ENCODE measurements at regions not wholly inside any gene's neighbourhood (a gene's known extent, or its start where the extent isn't known, plus 50 kb on each side); places are given as distances from the start of the nearest gene placed in this dataset.
A peak's percentile ranks its signal among the peaks of the same experiment; 100 is the strongest.
"Not testable (repeated sequence)": the region's sequence is repeated elsewhere in the genome, so short reads cannot be mapped to it uniquely, and the experiment has no call there.

DNA sequence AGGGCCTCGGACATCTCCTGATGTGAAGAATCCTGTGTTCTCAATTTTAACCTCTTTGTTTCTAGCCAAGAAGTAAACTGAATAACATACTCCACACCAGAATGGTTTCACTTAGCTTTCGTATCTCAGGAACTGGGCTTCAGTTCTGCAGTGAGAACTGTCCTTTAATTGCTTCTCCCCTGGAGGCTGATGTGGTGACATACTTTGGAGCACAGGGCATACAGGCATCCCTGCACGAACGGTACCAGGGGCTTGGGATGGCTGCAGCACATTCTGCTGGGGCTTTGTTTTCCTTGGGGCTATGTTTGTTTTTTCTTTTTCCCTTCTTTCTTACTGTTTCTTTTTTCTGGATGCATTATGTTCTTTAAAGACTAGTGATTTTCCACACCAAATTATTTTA lies 230.5 kb downstream of the TM9SF2 start:
- Mint-ChIP-seq H3K27me3 (ENCODE audit: low read depth) (no peaks in the 10 kb centered on the region), H3K27ac (ENCODE audit: unreplicated experiment) (no peak overlapping the region), H3K4me3 (no peak overlapping the region), H3K9me3 (no peaks in the 10 kb centered on the region), H3K36me3 (ENCODE audit: low read depth) (no peaks in the 10 kb centered on the region), H3K4me1 (peaks cover 51% of the 10 kb centered on the region)
- DNase-seq (ENCODE audit: low read depth, low spot score) = no peak
- TF ChIP-seq, protein P1, sequence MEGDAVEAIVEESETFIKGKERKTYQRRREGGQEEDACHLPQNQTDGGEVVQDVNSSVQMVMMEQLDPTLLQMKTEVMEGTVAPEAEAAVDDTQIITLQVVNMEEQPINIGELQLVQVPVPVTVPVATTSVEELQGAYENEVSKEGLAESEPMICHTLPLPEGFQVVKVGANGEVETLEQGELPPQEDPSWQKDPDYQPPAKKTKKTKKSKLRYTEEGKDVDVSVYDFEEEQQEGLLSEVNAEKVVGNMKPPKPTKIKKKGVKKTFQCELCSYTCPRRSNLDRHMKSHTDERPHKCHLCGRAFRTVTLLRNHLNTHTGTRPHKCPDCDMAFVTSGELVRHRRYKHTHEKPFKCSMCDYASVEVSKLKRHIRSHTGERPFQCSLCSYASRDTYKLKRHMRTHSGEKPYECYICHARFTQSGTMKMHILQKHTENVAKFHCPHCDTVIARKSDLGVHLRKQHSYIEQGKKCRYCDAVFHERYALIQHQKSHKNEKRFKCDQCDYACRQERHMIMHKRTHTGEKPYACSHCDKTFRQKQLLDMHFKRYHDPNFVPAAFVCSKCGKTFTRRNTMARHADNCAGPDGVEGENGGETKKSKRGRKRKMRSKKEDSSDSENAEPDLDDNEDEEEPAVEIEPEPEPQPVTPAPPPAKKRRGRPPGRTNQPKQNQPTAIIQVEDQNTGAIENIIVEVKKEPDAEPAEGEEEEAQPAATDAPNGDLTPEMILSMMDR (conservative IDR thresholded peaks at IDR 0.05) = no peak

DNA sequence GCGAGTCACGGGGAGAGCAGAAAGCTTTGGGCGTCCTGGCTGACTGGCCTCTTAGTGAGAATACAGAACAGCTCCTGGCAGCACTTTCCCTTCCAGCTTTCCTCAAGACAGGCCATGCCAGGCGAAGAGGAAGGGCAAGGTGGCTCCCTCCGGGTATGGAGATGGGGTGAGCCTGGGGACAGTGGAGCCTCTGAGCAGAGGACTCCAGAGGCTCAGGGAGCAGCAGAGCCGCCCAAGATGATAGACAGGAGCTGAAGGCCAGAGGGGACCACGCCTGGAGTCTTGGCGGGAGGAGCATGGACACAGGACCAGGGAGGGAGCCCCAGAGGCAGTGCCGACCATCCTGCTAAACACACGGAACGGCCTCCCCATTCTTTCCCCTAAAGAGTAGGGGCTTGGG lies 229.1 kb downstream of the TM9SF2 start:
- Mint-ChIP-seq H3K4me1 (peaks cover 57% of the 10 kb centered on the region), H3K27me3 (ENCODE audit: low read depth) (no peaks in the 10 kb centered on the region), H3K9me3 (no peaks in the 10 kb centered on the region), H3K36me3 (ENCODE audit: low read depth) (no peaks in the 10 kb centered on the region), H3K4me3 (no peak overlapping the region), H3K27ac (ENCODE audit: unreplicated experiment) (no peak overlapping the region)
- TF ChIP-seq, protein P1 (conservative IDR thresholded peaks at IDR 0.05) = no peak
- no peak for DNase-seq (ENCODE audit: low read depth, low spot score)

DNA sequence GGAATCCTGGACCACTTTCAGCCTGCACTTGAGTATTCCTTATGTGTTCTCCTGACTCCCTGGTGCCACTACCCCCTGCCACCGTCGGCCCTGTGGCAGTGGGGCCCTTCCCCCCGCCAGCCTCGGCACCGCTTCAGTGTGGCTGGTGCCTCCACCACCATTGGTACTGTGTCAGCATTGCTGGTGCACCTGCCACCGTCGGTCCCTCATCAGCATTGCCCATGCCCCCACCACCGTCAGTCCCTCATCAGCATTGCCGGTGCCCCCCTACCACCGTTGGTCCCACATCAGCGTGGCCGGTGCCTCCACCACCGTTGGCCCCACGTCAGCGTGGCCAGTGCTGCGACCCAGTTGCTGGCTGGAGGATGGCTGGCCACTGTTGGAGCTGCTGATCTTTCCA lies 228.5 kb downstream of the TM9SF2 start:
- Mint-ChIP-seq H3K27ac (ENCODE audit: unreplicated experiment) (no peak overlapping the region), H3K9me3 (no peaks in the 10 kb centered on the region), H3K4me1 (peaks cover 60% of the 10 kb centered on the region), H3K27me3 (ENCODE audit: low read depth) (no peaks in the 10 kb centered on the region), H3K36me3 (ENCODE audit: low read depth) (no peaks in the 10 kb centered on the region), H3K4me3 (no peak overlapping the region)
- TF ChIP-seq, protein P1 (conservative IDR thresholded peaks at IDR 0.05) = no peak
- DNase-seq (ENCODE audit: low read depth, low spot score) = no peak

GRCh38 chr13:99727651-99728050 lies 226.4 kb downstream of the TM9SF2 start:
- H3K9me3 Mint-ChIP-seq; DNase-seq (ENCODE audit: low read depth, low spot score); H3K36me3 Mint-ChIP-seq (ENCODE audit: low read depth); H3K27me3 Mint-ChIP-seq (ENCODE audit: low read depth): not testable (repeated sequence)
- peak overlapping the region; percentile 36 for H3K27ac Mint-ChIP-seq (ENCODE audit: unreplicated experiment)
- H3K4me1 Mint-ChIP-seq = peaks cover 62% of the 10 kb centered on the region
- peak overlapping the region; percentile 0 for H3K4me3 Mint-ChIP-seq

DNA sequence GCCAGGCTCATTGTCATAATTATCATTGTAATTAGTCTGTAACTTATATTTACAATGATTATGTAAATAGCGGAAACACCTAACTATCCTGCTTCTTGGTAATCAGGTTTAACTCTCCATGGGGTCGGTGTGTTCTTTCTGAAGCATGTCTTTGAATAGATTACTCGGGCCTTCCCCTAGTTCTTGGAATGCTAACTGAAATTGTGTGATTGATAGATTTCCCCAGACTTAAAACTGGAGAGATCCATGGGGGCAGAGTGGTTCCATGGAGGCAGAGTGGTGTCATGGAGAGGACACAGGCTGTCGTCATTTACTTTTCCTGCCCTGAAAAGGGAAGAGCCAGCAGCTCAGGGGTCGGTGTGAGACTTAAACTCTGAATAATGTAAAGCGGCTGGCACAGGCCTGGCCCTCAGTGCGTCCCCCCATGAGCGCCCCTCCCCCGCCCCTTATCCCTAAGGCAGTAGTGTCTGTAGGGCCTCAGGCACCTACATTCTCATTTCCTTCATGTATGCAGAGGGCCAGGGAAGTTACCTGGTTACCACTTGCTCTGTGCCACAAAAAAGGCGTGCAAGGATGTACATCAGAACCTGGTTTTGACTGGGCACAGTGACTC lies 225.1 kb downstream of the TM9SF2 start:
- Mint-ChIP-seq H3K27me3 (ENCODE audit: low read depth) (no peaks in the 10 kb centered on the region), H3K9me3 (no peaks in the 10 kb centered on the region), H3K4me1 (peaks cover 67% of the 10 kb centered on the region), H3K4me3 (no peak overlapping the region), H3K36me3 (ENCODE audit: low read depth) (no peaks in the 10 kb centered on the region), H3K27ac (ENCODE audit: unreplicated experiment) (no peak overlapping the region)
- TF ChIP-seq, protein P1 (conservative IDR thresholded peaks at IDR 0.05) = no peak
- DNase-seq (ENCODE audit: low read depth, low spot score) = no peak

- no peak overlapping the region for H3K27ac Mint-ChIP-seq (ENCODE audit: unreplicated experiment)
- no peaks in the 10 kb centered on the region for H3K27me3 Mint-ChIP-seq (ENCODE audit: low read depth)
- no peaks in the 10 kb centered on the region for H3K36me3 Mint-ChIP-seq (ENCODE audit: low read depth)
- peak overlapping the region; percentile 16 for H3K4me3 Mint-ChIP-seq
- H3K4me1 Mint-ChIP-seq = peaks cover 68% of the 10 kb centered on the region
- H3K9me3 Mint-ChIP-seq = no peaks in the 10 kb centered on the region
- TF ChIP-seq, protein P1 (conservative IDR thresholded peaks at IDR 0.05) = no peak
- no peak for DNase-seq (ENCODE audit: low read depth, low spot score)
Measured at GRCh38 chr13:99725644-99726043, 224.4 kb downstream of the TM9SF2 start.
